K562 (cell line): ENCODE measurements at regions not wholly inside any gene's neighbourhood (a gene's known extent, or its start where the extent isn't known, plus 50 kb on each side); places are given as distances from the start of the nearest gene placed in this dataset.

Source experiments
- ATAC-seq: fragments of 200-7000 bp; cut with Tn5 transposase; 3 replicates; pipeline ENCODE4 v1.9.1; 2020; ENCODE audit warnings: moderate library complexity
- BruUV-seq: library from RNA; stranded (reverse); fragments of 400-500 nt; replicated peaks from 2 replicates; lab custom pipeline; 2021; lab: Mats Ljungman, UMichigan
- CTCF ChIA-PET: fragments of 300-600 bp; formaldehyde crosslinking; extraction: SDS; loops from one replicate; lab custom pipeline; 2021; ENCODE audit warnings: low intra/inter-chr PET ratio; lab: Yijun Ruan, JAX
- POLR2A ChIA-PET: fragments of 300-600, 350-650 bp; sonication (Branson Sonifier 250); formaldehyde crosslinking; extraction: SDS; loops from one replicate; lab custom pipeline; 2021; ENCODE audit warnings: antibody characterized with exemption, inconsistent platforms; lab: Yijun Ruan, JAX
- DNase-seq, 4 experiments: peaks; one replicate each; pipeline versions ENCODE4 v3.0.0 to v3.0.0-alpha.2; 2011 to 2018; ENCODE audit warnings: low spot score in 3 of 4, mixed read lengths in 3 of 4; ENCODE audit errors: extremely low read depth in 1 of 4
- FAIRE-seq: peaks from 2 replicates; lab custom pipeline; 2011; peaks lifted over from hg19 to GRCh38; lab: Jason Lieb, UNC
- H2AFZ ChIP-seq: 2 replicates; pipeline ENCODE4 v1.6.0; 2011; ENCODE audit warnings: low read depth, low read length, control low read depth, inconsistent platforms
- H3K27ac ChIP-seq: fragments of 200-600 bp; 3 replicates; pipeline ENCODE4 v1.8.0; 2011; ENCODE audit warnings: low read depth, mild to moderate bottlenecking, control low read depth, inconsistent platforms, low read length, moderate library complexity, mixed read lengths; ENCODE audit errors: extremely low read depth
- H3K27me3 ChIP-seq, 2 experiments: fragments of 300-600 bp in 1 of 2; 2 replicates in 1 of 2; 3 replicates in 1 of 2; pipeline versions ENCODE4 v1.6.0 to v1.8.0; 2011; ENCODE audit warnings: inconsistent platforms in 2 of 2, low read length in 2 of 2, mild to moderate bottlenecking in 1 of 2, mixed read lengths in 1 of 2, moderate library complexity in 1 of 2; ENCODE audit not compliant: control insufficient read depth in 2 of 2, insufficient read depth in 2 of 2
- H3K36me3 ChIP-seq: fragments of 300-600 bp; 3 replicates; pipeline ENCODE4 v1.8.0; 2011; ENCODE audit warnings: mild to moderate bottlenecking, low read length, inconsistent platforms; ENCODE audit not compliant: control insufficient read depth, insufficient read depth
- H3K4me1 ChIP-seq, 2 experiments: fragments of 200-600 bp in 1 of 2; replicated peaks in 1 of 2; 2 replicates in 1 of 2; 3 replicates in 1 of 2; pipeline versions ENCODE4 v1.5.1 to v1.8.0; 2011; ENCODE audit warnings: inconsistent platforms in 2 of 2, low read length in 2 of 2, mild to moderate bottlenecking in 1 of 2, mixed read lengths in 1 of 2, moderate library complexity in 1 of 2; ENCODE audit not compliant: control insufficient read depth in 2 of 2, insufficient read depth in 2 of 2
- H3K4me2 ChIP-seq: 2 replicates; pipeline ENCODE4 v1.6.1; 2011; ENCODE audit warnings: low read length, control low read depth, inconsistent platforms, mixed read lengths; ENCODE audit not compliant: insufficient read depth
- H3K4me3 ChIP-seq: fragments of 200-600 bp; sonication (generic), shearing (Covaris generic); 2 replicates; pipeline ENCODE4 v1.5.1; 2016; ENCODE audit warnings: control low read depth, inconsistent platforms
- H3K79me2 ChIP-seq: fragments of 200-600 bp; 3 replicates; pipeline ENCODE4 v1.8.0; 2011; ENCODE audit warnings: low read length, inconsistent platforms; ENCODE audit not compliant: control insufficient read depth, insufficient read depth
- H3K9ac ChIP-seq, 2 experiments: 2 replicates each; pipeline versions ENCODE4 v1.6.0 to v1.6.1; 2011; ENCODE audit warnings: low read depth in 2 of 2, low read length in 2 of 2, control low read depth in 1 of 2, inconsistent platforms in 1 of 2, mild to moderate bottlenecking in 1 of 2, mixed read lengths in 1 of 2; ENCODE audit not compliant: insufficient read depth in 1 of 2
- H3K9me1 ChIP-seq: one replicate; pipeline ENCODE4 v1.6.0; 2011; ENCODE audit warnings: inconsistent platforms, mild to moderate bottlenecking, low read length, moderate library complexity; ENCODE audit not compliant: control insufficient read depth, insufficient read depth
- H3K9me3 ChIP-seq: replicated peaks from 2 replicates; pipeline ENCODE4 v1.5.1; 2011; ENCODE audit warnings: low read depth, low read length, inconsistent platforms; ENCODE audit not compliant: control insufficient read depth, insufficient read depth
- H4K20me1 ChIP-seq: replicated peaks from 2 replicates; pipeline ENCODE4 v1.6.1; 2011; ENCODE audit warnings: low read length, inconsistent platforms, mixed read lengths; ENCODE audit not compliant: control insufficient read depth, insufficient read depth
- CEBPG ChIP-seq, 3 experiments: fragments of 200-800 bp in 1 of 3; sonication (Bioruptor generic) in 1 of 3; sonication (generic) in 1 of 3; formaldehyde crosslinking in 1 of 3; IDR thresholded peaks in 2 of 3; conservative IDR thresholded peaks in 1 of 3; 2 replicates each; pipeline versions ENCODE4 v1.6.1 to v1.8.0; 2016 to 2022; ENCODE audit warnings: missing compliant biosample characterization in 2 of 3, missing genetic modification characterization in 2 of 3, mild to moderate bottlenecking in 1 of 3, missing genetic modification reagents in 1 of 3
- EHMT2 ChIP-seq: fragments of 450-650 bp; IDR thresholded peaks from 2 replicates; pipeline ENCODE4 v1.6.1; 2018; ENCODE audit warnings: antibody characterized with exemption
- EZH2 ChIP-seq: IDR thresholded peaks from 2 replicates; pipeline ENCODE4 v1.6.1; 2012; ENCODE audit warnings: low read depth, mild to moderate bottlenecking, inconsistent platforms, low read length, borderline replicate concordance
- HMGXB4 ChIP-seq: sonication (generic); formaldehyde crosslinking; IDR thresholded peaks from 2 replicates; pipeline ENCODE4 v1.8.1; 2023; ENCODE audit warnings: mild to moderate bottlenecking, missing genetic modification reagents
- NEUROD1 ChIP-seq: fragments of 150-350 bp; IDR thresholded peaks from 2 replicates; pipeline ENCODE4 v1.6.1; 2014; ENCODE audit warnings: borderline replicate concordance, low read length, low read depth; ENCODE audit not compliant: partially characterized antibody
- NUFIP1 ChIP-seq: fragments of 450-650 bp; IDR thresholded peaks from 2 replicates; pipeline ENCODE4 v1.6.1; 2018; ENCODE audit not compliant: partially characterized antibody
- POU5F1 ChIP-seq: fragments of 150-350 bp; IDR thresholded peaks from 2 replicates; pipeline ENCODE4 v1.6.1; 2014; ENCODE audit warnings: borderline replicate concordance, low read length, low read depth, mild to moderate bottlenecking; ENCODE audit not compliant: partially characterized antibody
- TGIF2 ChIP-seq: sonication (generic); formaldehyde crosslinking; IDR thresholded peaks from 2 replicates; pipeline ENCODE4 v1.8.1; 2022; ENCODE audit warnings: mild to moderate bottlenecking, missing genetic modification reagents, moderate library complexity
- ZBTB11 ChIP-seq, 3 experiments: fragments of 200-800 bp in 1 of 3; fragments of 250-450 bp in 1 of 3; fragments of 450-650 bp in 1 of 3; sonication (Bioruptor Pico) in 1 of 3; sonication (Bioruptor generic) in 1 of 3; formaldehyde crosslinking in 1 of 3; IDR thresholded peaks; 2 replicates each; pipeline versions ENCODE4 v1.6.1 to v1.8.0; 2016 to 2022; ENCODE audit warnings: mild to moderate bottlenecking in 2 of 3, missing genetic modification characterization in 2 of 3, missing compliant biosample characterization in 1 of 3, moderate library complexity in 1 of 3
- ZBTB17 ChIP-seq: fragments of 450-650 bp; formaldehyde crosslinking; IDR thresholded peaks from 2 replicates; pipeline ENCODE4 v1.4.0; 2020; ENCODE audit warnings: mild to moderate bottlenecking
- ZNF449 ChIP-seq: fragments of 250-450 bp; sonication (Bioruptor Pico); IDR thresholded peaks from 2 replicates; pipeline ENCODE4 v1.8.0; 2022; ENCODE audit warnings: moderate library complexity, mild to moderate bottlenecking, inconsistent platforms
- WGBS: fragments of 100-300 bp; shearing (Covaris generic); methylation state at CpG from one replicate; pipeline ENCODE4 v1.1.6; 2016; ENCODE audit warnings: low coverage, mixed read lengths; ENCODE audit not compliant: insufficient coverage; ENCODE audit errors: missing lambda C conversion rate; 5-methylcytosine and 5-hydroxymethylcytosine counted together
- in situ Hi-C: fragments of 300-500 bp; cut with MboI; formaldehyde crosslinking; loops from 4 replicates; pipeline ENCODE4 v1.15.0; 2018; ENCODE audit warnings: inconsistent platforms, mixed read lengths
- intact Hi-C: fragments of 100-400 bp; cut with micrococcal nuclease; formaldehyde crosslinking; loops from 2 replicates; pipeline ENCODE4 v1.14.2; 2022

GRCh38 chr11:90818196-90818745 is 595.4 kb upstream of the CHORDC1 start (continued):
- TF ChIP-seq TGIF2 (CRISPR knock-in tag) (no peak), NEUROD1 (no peak), ZBTB11 (CRISPR knock-in tag; IDR thresholded peaks at IDR 0.05) (no peak)

- Histone ChIP-seq H3K79me2 (no peaks in the 10 kb centered on the region), H3K4me1 (no peaks in the 10 kb centered on the region), H3K9ac (no peak overlapping the region), H3K36me3 (no peaks in the 10 kb centered on the region), H3K27me3 (no peaks in the 10 kb centered on the region), H3K27ac (no peak overlapping the region), H4K20me1 (no peaks in the 10 kb centered on the region), H3K4me2 (no peak overlapping the region), H3K4me3 (no peak overlapping the region), H2AFZ (no peak overlapping the region), H3K9me3 (no peaks in the 10 kb centered on the region), H3K9me1 (no peaks in the 10 kb centered on the region)
- 2% methylated on average over 5 of the region's 5 CpGs for WGBS
- in situ Hi-C loops (no loop called here), intact Hi-C loops (no loop called here)
- ChIA-PET CTCF (no interaction called here), POLR2A (no interaction called here)
- no peak for ATAC-seq
- DNase-seq, result no peak
- no peak for FAIRE-seq
- no TSS peak for BruUV-seq
- TF ChIP-seq POU5F1 (no peak), ZBTB17 (CRISPR knock-in tag) (no peak), HMGXB4 (no peak), NUFIP1 (no peak), EHMT2 (no peak), CEBPG (CRISPR knock-in tag; IDR thresholded peaks at IDR 0.05) (no peak), CEBPG (tag; conservative IDR thresholded peaks at IDR 0.05 in 1 of 2, IDR thresholded peaks at IDR 0.05 in 1 of 2) (no peak), ZNF449 (CRISPR knock-in tag) (no peak), EZH2 (no peak)
Measured at GRCh38 chr11:90809581-90809980, 586.7 kb upstream of the CHORDC1 start.
